Esophagus muscularis mucosa (tissue), 4 donors: ENCODE measurements at regions not wholly inside any gene's neighbourhood (a gene's known extent, or its start where the extent isn't known, plus 50 kb on each side); places are given as distances from the start of the nearest gene placed in this dataset.

Experiments
- EP300 ChIP-seq: sonication (generic); formaldehyde crosslinking; IDR thresholded peaks from one replicate; pipeline ENCODE4 v1.6.1; 2017; ENCODE audit warnings: antibody characterized with exemption
- POLR2A ChIP-seq: fragments of 450-650 bp; IDR thresholded peaks from one replicate; pipeline ENCODE4 v1.6.1; 2017; ENCODE audit warnings: antibody characterized with exemption, moderate library complexity, mild to moderate bottlenecking, low read depth
- POLR2AphosphoS5 ChIP-seq, 2 donors: sonication (generic); formaldehyde crosslinking; IDR thresholded peaks; one replicate each; pipeline ENCODE4 v1.6.1; 2017; ENCODE audit warnings: antibody characterized with exemption in 2 of 2
- TF ChIP-seq, protein P1 (sequence below), 3 experiments: fragments of 200-600 bp in 2 of 3; fragments of 450-650 bp in 1 of 3; sonication (generic) in 2 of 3; IDR thresholded peaks; one replicate each; pipeline ENCODE4 v1.5.1; 2017 to 2019; ENCODE audit warnings: antibody characterized with exemption in 3 of 3, mild to moderate bottlenecking in 2 of 3, moderate library complexity in 1 of 3

DNA sequence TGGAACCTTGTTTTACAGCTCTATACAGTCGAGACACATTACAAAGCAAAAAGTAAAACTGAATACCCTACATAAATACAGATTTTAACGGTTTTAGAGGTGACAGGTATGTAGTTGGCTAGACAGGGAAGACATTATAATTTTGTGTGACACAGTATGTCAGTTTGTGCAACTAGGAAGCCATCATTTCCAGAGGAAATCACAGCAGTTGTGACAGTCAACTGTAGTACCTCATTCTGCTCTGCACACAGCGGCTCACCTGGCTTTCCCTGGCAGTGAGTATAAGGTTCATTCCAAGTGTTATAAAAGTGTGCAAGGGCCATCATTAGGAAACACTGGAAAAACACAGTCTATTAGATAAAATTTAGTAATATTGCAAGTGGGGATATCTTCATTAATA, 501.6 kb upstream of the PHF14 start:
- TF ChIP-seq POLR2A (no peak), EP300 (no peak), POLR2AphosphoS5 (IDR thresholded peaks at IDR 0.05) (no peak)
- TF ChIP-seq, protein P1, sequence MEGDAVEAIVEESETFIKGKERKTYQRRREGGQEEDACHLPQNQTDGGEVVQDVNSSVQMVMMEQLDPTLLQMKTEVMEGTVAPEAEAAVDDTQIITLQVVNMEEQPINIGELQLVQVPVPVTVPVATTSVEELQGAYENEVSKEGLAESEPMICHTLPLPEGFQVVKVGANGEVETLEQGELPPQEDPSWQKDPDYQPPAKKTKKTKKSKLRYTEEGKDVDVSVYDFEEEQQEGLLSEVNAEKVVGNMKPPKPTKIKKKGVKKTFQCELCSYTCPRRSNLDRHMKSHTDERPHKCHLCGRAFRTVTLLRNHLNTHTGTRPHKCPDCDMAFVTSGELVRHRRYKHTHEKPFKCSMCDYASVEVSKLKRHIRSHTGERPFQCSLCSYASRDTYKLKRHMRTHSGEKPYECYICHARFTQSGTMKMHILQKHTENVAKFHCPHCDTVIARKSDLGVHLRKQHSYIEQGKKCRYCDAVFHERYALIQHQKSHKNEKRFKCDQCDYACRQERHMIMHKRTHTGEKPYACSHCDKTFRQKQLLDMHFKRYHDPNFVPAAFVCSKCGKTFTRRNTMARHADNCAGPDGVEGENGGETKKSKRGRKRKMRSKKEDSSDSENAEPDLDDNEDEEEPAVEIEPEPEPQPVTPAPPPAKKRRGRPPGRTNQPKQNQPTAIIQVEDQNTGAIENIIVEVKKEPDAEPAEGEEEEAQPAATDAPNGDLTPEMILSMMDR (IDR thresholded peaks at IDR 0.05), result no peak
